HG03066 (cell line): ENCODE measurements at regions not wholly inside any gene's neighbourhood (a gene's known extent, or its start where the extent isn't known, plus 50 kb on each side); places are given as distances from the start of the nearest gene placed in this dataset.

Experiments
- ATAC-seq: cut with Tn5 transposase; IDR thresholded peaks from one replicate; pipeline ENCODE4 v1.9.1; 2021; ENCODE audit warnings: low read depth; ENCODE audit not compliant: unreplicated experiment

GRCh38 chr17:71395901-71396300 lies 724.9 kb upstream of the SOX9 start:
- no peak for ATAC-seq

GRCh38 chr17:71396711-71397110 lies 724.1 kb upstream of the SOX9 start:
- no peak for ATAC-seq

GRCh38 chr17:71398025-71398424 lies 722.8 kb upstream of the SOX9 start:
- no peak for ATAC-seq

- ATAC-seq: no peak
Observed at GRCh38 chr17:71398800-71399219, 722.0 kb upstream of the SOX9 start.

- ATAC-seq: no peak
Observed at GRCh38 chr17:71399221-71399620, 721.6 kb upstream of the SOX9 start.

GRCh38 chr17:71399649-71400048 lies 721.2 kb upstream of the SOX9 start:
- no peak for ATAC-seq

- ATAC-seq: no peak
Observed at GRCh38 chr17:71402007-71402406, 718.8 kb upstream of the SOX9 start.

- no peak for ATAC-seq
Observed at GRCh38 chr17:71402661-71403141, 718.1 kb upstream of the SOX9 start.

GRCh38 chr17:71405101-71405500 lies 715.7 kb upstream of the SOX9 start:
- no peak for ATAC-seq

- ATAC-seq: no peak
Observed at GRCh38 chr17:71407981-71408380, 712.8 kb upstream of the SOX9 start.

- no peak for ATAC-seq
Observed at GRCh38 chr17:71409137-71409536, 711.7 kb upstream of the SOX9 start.

- ATAC-seq: no peak
Observed at GRCh38 chr17:71409712-71410111, 711.1 kb upstream of the SOX9 start.

GRCh38 chr17:71412803-71413202 lies 708.0 kb upstream of the SOX9 start:
- ATAC-seq: no peak

- no peak for ATAC-seq
Observed at GRCh38 chr17:71413935-71414334, 706.9 kb upstream of the SOX9 start.

GRCh38 chr17:71417142-71417541 lies 703.7 kb upstream of the SOX9 start:
- ATAC-seq: no peak

GRCh38 chr17:71422968-71423367 lies 697.9 kb upstream of the SOX9 start:
- no peak for ATAC-seq

- ATAC-seq: no peak
Observed at GRCh38 chr17:71423871-71424546, 696.8 kb upstream of the SOX9 start.

GRCh38 chr17:71427801-71428200 lies 693.0 kb upstream of the SOX9 start:
- no peak for ATAC-seq

- no peak for ATAC-seq
Observed at GRCh38 chr17:71428897-71429296, 691.9 kb upstream of the SOX9 start.

- ATAC-seq: no peak
Observed at GRCh38 chr17:71430281-71430680, 690.5 kb upstream of the SOX9 start.

- ATAC-seq: no peak
Observed at GRCh38 chr17:71431146-71431545, 689.7 kb upstream of the SOX9 start.

GRCh38 chr17:71432378-71433315 lies 688.2 kb upstream of the SOX9 start:
- ATAC-seq: no peak
